Activated naive CD4-positive, alpha-beta T cell (primary cell): ENCODE measurements at regions not wholly inside any gene's neighbourhood (a gene's known extent, or its start where the extent isn't known, plus 50 kb on each side); places are given as distances from the start of the nearest gene placed in this dataset.
"Not testable (repeated sequence)": the region's sequence is repeated elsewhere in the genome, so short reads cannot be mapped to it uniquely, and the experiment has no call there.

Source experiments
- DNase-seq, 4 experiments: peaks; one replicate each; lab custom pipeline; 2025; lab: John Stamatoyannopoulos, UW

DNA sequence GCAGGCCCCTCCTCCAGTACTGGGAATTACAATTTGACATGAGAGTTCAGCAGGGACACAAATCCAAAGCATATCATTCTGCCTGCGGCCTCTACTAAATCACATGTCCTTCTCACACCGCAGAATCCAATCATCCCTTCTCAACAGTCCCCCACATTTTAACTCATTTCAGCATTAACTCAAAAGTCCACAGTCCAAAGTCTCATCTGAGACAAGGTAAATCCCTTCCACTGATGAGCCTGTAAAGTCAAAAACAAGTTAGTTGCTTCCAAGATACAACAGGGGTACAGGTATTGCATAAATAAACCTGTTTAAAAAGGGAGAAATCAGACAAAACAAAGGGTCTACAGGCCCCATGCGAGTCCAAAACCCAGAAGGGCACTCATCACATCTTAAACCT is 64.0 kb downstream of the EBNA1BP2 start:
- DNase-seq, result no peak

- no peak for DNase-seq
Observed at GRCh38 chr1:43107664-43108063, 64.4 kb downstream of the EBNA1BP2 start.

GRCh38 chr1:43104027-43104763 is 67.9 kb downstream of the EBNA1BP2 start:
- DNase-seq, result no peak

- no peak for DNase-seq
Observed at GRCh38 chr1:43101061-43101460, 71.0 kb downstream of the EBNA1BP2 start.

- no peak for DNase-seq
Observed at GRCh38 chr1:43098200-43098599, 73.9 kb downstream of the EBNA1BP2 start.

- not testable (repeated sequence) for DNase-seq
Observed at GRCh38 chr1:43096528-43096927, 75.6 kb downstream of the EBNA1BP2 start.

- DNase-seq, result not testable (repeated sequence)
Observed at GRCh38 chr1:43090812-43091211, 81.3 kb downstream of the EBNA1BP2 start.

- DNase-seq, result not testable (repeated sequence)
Observed at GRCh38 chr1:43090157-43090556, 81.9 kb downstream of the EBNA1BP2 start.

DNA sequence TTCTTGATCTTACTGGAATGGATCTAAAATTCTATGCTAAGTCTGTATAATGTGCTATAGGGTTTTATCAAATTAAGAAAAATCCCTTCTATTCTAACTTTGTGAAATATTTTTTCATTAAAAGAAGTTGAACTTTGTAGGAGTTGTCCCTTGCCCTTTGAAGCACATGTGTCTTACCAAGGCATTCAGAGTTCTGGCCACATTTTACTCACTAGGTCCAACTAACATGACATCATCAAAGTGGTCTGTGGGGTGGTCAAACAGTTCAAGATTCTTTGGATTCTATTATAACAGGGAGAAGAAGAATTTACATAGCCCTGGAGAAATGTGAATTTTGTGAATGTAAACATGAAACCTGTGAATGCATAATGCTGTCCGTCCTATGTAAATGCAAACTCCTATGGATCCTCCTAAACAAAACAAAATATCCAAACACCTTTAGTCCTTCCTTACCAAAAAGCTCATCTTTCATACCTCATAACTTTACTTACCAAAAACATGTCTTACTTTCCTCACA is 88.7 kb downstream of the EBNA1BP2 start:
- DNase-seq, result no peak

- DNase-seq, result no peak
Observed at GRCh38 chr1:43082740-43083139, 89.3 kb downstream of the EBNA1BP2 start.

DNA sequence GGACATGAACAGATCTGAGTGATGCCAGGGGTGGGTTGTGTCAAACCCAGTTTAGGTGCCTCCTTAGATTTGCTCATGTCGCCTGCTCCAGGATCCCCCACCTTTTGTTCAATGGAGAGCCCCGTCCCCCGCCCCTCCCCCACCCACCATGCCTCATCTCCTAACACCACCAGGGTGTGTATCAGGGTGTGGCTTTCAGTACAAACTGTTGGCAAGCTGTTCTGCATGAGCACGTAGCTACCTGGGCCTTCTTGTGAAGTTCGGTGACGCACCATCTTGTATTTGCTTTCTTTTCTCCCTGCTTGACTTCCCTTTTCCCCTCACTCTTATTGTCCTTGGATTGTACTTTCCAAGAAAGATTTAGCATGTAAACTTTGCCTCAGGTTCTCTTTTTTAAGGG is 94.8 kb downstream of the EBNA1BP2 start:
- no peak for DNase-seq

DNA sequence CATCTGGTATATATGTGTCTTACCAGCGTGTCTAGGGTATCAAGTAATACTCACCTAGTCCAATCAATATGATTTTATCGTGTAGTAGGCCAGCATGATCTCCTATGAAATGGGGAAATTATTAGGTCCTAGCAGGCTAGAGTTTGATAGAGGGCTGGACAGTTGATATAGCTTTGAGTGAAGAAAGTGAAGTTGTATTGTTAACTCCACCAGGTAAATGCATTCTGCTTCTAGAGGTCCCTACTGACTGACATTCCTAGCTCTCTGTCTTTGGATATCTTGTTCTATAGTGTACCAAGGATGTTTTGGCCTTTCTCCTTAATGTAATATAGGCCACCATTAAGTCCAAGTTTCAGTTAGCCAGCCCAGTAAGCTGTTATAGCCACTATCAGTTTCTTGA is 97.4 kb downstream of the EBNA1BP2 start:
- DNase-seq, result no peak

GRCh38 chr1:43074244-43074643 is 97.8 kb downstream of the EBNA1BP2 start:
- DNase-seq, result no peak

GRCh38 chr1:43073490-43074230 is 98.4 kb downstream of the EBNA1BP2 start:
- DNase-seq, result peak; percentile 15 to 63 (median 30)

DNA sequence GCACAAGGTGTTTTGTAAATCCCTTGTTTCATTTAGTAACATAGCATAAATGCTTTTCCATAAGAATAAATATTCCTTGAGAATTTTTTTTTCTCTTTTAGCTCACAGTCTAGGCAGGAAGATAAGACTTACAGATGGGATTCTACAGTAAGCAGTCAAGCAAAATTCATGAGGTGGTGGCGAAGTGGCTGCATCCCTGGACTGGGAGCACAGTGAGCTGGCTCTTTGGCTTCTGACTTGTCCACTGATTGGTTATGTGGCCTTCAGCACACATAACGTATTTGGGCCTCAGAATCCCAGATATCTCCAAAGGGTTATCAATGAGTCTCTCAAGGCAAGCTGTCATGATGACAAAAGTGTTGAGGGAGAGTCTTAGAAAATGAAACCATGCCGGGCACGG is 99.8 kb downstream of the EBNA1BP2 start:
- DNase-seq, result no peak

DNA sequence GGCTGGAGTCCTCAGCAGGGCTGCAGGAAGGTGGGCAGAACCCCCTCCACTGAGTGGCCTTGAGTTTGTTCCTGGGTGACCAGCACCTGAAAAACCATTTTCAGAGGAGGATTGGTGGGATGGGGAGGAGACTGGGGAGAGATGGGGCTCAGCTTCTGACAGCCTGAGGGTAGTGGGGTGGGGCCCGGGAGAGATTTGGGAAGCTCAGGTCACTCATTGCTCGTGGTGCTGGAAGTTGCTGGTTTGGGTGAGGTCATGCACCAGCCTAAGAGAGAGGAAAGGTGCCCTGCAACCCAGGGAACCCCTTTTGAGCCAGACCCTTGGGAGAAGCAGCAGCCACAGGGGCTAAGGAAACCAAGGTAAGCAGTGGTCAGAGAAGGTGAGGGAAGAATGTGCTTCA is 100.8 kb downstream of the EBNA1BP2 start:
- DNase-seq, result no peak

- DNase-seq, result no peak
Observed at GRCh38 chr1:43069461-43070050, 102.5 kb downstream of the EBNA1BP2 start.

- DNase-seq, result no peak
Observed at GRCh38 chr1:43068911-43069310, 103.2 kb downstream of the EBNA1BP2 start.

DNA sequence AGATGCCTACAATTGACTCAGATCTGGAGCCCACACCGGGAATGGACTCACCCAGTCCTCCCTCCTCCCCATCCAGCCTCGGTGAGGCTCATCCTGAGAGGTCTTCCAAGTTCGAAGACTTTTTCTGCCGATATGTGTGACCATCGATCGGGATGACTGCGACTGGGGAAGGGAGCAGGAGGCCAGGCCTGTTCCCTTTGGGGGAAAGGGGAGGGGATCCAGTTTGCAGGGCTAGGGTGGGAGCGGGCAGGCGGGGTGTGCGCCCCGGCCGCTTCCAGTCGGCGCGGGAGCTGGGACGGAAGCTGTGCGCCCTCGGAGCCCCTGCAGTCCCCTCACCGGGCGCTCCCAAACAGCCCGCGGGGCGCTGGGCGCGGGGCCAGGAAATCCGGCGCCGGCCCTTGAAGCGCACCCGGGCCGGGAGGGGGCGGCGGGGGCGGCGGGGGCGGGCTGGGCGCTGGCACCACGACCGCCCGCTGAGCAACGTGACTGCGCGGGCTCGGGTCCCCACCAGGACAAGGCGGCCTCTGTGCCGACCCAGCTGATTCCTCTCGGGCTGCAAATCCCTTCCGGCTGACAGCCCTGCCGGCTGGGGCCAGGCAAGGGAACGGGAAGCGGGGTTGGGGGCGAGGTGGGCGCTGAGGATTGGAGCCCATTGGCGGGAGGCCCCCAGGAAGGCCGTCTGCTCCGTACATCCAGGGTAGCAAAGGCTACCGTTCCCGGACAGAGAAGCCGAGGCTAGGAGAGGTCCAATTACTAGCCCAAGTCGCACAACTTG is 103.9 kb downstream of the EBNA1BP2 start:
- peak in 1 of 4 experiments; percentile 34 for DNase-seq

DNA sequence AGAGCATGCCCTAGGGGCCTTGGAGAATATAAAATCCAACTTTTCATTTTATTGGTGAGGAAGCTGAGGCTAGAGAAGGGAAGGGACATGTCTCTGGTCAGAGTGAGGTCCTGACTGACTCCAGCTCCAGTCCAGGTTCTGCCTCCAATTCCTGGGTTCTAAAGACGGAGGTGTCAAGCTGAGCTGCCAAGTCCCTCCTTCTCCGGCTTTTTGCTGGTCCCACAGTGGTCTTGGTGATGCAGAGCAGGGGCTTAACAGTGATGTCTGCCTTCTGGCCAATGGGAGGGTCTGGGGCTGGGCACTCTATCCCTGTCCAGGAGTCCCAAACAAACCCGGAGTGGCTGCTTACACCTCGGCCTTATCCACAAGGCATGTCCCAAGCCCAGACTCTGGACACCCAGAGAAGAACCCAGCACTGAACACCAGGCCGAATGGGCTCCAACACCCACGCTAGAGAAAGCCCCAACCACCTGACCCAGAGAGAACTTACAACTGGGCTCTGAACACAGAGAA is 104.8 kb downstream of the EBNA1BP2 start:
- DNase-seq, result no peak

DNA sequence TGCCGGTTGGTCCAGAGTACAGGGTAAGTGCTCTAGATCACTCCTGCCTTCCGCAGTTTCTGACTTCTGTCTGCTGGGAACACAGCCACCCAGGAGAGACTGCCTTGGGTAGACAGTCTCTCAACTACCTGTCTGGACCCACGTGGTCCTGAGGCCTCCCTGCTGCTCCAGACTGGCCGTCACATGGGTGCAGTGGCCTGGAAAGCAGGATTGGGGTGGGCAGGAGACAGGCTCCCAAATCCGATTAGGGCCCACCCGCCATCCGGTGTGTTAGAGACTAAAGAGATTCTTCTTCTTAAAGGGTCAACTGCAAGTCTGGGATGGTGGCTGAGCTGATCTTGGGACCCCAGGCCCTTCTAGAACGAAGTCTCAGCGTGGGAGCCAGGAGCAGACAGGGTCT is 105.5 kb downstream of the EBNA1BP2 start:
- no peak for DNase-seq
